EL (cell line): ENCODE measurements at regions not wholly inside any gene's neighbourhood (a gene's known extent, or its start where the extent isn't known, plus 50 kb on each side); places are given as distances from the start of the nearest gene placed in this dataset.
"Not testable (repeated sequence)": the region's sequence is repeated elsewhere in the genome, so short reads cannot be mapped to it uniquely, and the experiment has no call there.

ENCODE experiments used
- DNase-seq: peaks from one replicate; pipeline ENCODE4 v3.0.0-alpha.2; 2016

GRCh38 chr4:164536814-164537213 lies 217.1 kb upstream of the SMIM31 start:
- no peak for DNase-seq

DNA sequence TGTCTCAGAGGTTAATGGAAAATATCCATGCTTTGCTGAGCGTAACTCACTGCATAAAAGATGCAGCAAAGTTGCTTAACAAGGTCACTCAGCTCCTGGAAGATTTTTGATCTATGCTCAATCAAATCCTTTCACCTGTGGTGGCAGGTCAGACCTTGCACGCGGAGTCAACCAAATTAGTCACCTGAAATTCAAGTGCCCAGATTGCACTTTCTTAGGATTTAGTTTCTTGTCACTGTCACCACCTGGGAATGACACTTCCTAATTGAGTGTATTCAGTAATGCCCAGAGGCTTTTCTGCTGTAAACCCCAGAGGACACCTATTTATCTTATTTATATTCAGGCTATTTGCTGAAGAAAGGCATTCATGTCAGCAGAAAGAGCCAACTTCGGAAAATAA lies 215.8 kb upstream of the SMIM31 start:
- no peak for DNase-seq

- DNase-seq: no peak
Measured at GRCh38 chr4:164540987-164541386, 212.9 kb upstream of the SMIM31 start.

DNA sequence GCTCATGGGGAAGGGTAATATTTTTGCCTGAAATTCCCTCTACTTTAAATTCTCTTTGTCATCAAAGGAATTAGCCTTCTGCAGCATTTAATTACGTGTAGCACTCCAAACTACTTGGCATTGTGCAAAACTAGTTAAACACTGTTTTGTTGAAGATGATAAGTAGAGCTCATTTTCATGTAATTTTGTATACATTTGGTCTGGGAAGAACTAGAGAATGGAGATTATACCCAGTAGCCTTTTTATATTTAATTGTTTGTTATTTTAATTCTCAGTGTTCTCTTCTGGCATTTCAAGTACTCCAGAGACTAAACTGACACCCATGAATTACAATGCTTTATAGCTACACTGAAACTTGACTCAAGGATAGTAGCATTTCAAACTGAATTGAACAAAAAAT lies 211.5 kb upstream of the SMIM31 start:
- no peak for DNase-seq

DNA sequence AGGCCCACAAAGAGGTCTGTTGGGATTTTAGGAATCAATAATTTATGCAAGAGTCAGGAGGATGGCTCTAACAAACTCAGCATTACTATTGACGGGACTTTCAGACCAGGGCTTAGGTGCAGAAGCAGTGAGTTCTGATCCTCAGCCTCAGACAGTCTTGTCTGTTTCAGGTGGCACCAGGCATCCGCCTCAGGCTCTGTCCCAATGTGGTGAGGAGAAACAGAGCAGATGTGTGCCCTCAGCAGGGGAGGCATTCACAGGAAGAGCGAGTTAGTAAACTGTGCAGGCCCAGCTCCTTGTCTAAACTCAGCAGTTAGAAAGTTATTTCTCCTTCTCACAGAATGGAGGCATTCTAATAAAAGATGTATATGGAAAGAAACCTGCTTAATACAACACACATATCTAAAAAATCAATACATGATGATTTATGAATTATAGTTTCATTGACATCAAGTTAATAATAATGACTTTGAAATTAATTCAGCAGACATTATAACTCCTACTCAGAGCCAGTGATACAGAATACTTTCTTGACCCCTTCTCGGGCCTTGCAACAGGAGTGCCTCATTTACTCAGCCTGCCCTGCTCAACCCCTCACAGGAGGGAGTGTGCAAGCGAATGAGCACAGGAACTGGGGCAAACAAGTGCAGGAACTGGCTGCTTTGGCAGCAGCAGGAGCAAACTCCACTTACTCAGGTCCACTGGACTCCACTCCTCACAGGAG lies 202.8 kb upstream of the SMIM31 start:
- no peak for DNase-seq

- no peak for DNase-seq
Measured at GRCh38 chr4:164551713-164552040, 202.3 kb upstream of the SMIM31 start.

DNA sequence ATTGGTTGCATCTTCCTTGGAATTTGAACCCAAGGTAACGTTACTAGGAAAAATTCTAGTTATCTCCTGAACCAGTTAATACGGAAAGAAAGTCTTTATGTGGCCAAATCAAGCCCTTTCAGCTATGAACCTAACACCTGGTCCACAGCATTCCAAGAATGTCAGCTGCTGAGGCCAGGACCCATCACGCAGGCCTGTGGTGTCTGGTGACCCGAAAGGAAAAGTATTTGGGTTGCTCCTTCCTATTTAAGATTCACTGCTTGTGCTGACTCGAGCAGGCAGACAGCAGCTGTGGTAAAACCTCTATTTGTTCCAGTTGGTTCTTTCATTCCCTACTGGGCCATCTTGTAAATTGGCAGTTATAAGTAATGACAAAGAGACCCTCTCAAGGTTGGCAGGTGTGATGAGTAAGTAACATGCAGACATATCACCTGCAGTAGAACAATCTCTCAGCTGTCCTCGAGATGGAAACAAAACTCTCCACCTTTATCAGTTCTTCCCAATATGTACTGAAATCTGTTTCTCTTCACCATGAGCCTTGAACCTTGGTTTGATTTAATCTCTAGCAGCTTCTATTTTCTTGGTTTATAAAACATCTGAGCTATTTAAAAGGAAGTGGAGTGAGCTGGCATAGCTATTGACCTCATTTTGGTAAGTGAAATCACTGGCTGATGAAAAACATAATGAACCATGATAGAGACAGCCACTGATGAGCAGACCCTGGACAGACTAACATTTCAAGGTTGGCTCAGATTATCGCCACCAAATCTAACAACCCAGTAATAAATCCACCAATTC lies 182.1 kb upstream of the SMIM31 start:
- DNase-seq: no peak

- DNase-seq: no peak
Measured at GRCh38 chr4:164572877-164573279, 181.1 kb upstream of the SMIM31 start.

GRCh38 chr4:164575861-164576260 lies 178.1 kb upstream of the SMIM31 start:
- DNase-seq: no peak

- no peak for DNase-seq
Measured at GRCh38 chr4:164579270-164579942, 174.5 kb upstream of the SMIM31 start.

GRCh38 chr4:164591666-164592065 lies 162.3 kb upstream of the SMIM31 start:
- DNase-seq: no peak

GRCh38 chr4:164595751-164596150 lies 158.2 kb upstream of the SMIM31 start:
- DNase-seq: no peak

DNA sequence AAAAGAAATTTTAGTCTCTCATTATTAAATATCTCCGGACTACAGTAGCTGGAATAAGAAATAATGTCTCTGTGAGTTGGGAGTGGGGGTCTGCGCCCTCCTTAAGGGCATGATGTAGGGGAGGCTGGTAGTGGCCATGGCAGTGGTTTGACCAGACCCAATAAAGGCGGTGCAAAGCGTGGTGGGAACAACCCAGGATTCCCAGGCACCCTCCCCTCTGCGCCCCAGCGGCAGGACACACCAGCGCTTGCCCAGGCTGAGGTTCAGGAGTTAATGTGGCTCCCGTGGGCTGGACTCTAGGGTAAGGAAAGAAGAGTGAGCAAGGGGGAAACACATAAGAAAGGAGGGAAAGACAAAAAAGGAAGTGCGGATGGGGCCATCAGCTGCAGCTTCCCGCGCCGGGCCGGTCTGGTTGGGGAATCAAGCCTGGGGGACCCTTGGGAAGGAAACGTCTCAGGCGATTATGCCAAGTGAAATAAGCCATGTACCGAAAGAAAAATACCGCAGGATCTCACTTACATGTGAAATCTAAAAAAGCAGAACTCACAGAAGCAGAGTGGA lies 157.5 kb upstream of the SMIM31 start:
- no peak for DNase-seq

GRCh38 chr4:164596927-164597326 lies 157.0 kb upstream of the SMIM31 start:
- no peak for DNase-seq

DNA sequence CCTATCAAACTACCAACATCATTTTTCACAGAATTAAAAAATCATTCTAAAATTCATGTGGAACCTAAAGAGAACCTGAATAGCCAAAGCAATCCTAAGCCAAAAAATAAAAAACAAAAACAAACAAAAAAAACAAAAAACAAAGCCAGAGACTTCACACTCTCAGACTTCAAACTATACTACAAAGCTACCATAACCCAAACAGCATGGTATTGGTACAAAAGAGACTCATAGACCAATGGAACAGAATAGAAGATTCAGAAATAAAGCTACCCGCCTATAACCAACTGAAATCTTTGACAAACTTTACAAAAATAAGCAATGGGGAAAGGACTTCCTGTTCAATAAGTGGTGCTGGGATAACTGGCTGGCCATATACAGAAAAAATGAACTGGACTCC lies 152.3 kb upstream of the SMIM31 start:
- no peak for DNase-seq

DNA sequence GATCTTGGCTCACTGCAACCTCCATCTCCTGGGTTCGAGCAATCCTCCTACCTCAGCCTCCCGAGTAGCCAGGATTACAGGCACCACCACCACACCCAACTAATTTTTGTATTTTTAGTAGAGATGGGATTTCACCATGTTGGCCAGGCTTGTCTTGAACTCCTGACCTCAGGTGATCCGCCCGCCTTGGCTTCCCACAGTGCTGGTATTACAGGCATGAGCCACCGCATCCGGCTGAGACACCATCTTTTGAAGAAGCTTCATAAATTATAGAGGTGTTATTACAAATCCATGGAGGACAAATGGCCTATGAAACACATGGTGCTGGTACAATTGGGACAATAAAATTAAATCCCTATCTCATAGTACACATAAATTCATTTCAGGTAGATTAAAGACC lies 148.1 kb upstream of the SMIM31 start:
- DNase-seq: not testable (repeated sequence)

DNA sequence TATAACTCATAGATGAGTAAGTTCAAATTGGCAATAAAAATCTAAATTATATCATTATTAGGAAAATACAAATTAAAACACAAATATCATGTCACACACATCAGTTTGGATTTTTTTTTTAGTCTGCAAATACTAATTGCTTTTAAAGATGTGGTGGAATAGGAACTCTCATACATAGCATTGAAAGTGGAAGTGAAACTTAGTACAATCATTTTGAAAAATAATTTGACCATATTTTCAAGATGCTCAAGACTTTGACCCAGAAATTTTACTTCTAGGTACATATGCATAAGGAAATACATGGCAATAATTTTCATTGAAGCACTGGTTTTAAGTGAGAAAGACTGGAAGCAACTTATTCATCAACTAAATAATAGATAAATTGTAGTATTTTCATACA lies 147.5 kb upstream of the SMIM31 start:
- DNase-seq: no peak

- no peak for DNase-seq
Measured at GRCh38 chr4:164613256-164613655, 140.7 kb upstream of the SMIM31 start.

DNA sequence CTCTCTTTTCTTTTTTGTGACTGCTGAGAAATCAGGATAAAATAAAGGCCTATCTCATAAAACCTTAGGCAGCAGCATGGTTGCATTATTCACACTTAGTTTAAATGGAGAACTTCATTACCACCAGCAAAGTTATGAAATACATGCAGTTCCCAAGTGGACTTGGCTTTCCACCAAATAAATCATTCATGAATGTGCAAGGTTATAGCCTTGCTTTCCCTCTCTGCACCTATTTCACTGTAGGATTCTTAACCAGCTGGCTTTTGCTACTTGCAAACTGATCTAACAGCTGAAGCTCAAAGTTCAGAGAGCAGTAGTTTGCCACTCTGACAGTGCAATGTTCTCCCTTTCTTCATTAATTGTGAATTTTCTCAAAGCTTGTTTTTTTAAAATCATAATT lies 140.1 kb upstream of the SMIM31 start:
- no peak for DNase-seq

DNA sequence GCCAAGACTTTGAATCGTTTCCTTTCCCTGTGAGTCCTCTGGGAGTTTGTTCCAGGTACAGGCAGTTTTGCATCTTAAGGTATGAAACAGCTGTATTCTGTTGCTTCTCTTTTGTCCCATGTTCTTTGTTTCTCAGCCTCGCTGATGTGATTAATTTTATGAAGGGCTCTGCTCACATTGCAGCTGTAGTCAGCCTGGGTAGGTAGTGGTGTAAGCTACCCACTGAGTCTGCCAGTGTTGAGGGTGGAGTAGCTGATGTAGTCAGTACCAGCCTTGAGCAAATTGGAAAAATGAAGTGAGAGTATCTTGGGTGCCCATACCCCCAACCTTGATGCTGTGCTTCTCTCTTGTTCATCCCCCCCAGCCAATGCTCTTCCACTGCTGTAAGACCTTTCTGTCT lies 139.6 kb upstream of the SMIM31 start:
- no peak for DNase-seq

DNA sequence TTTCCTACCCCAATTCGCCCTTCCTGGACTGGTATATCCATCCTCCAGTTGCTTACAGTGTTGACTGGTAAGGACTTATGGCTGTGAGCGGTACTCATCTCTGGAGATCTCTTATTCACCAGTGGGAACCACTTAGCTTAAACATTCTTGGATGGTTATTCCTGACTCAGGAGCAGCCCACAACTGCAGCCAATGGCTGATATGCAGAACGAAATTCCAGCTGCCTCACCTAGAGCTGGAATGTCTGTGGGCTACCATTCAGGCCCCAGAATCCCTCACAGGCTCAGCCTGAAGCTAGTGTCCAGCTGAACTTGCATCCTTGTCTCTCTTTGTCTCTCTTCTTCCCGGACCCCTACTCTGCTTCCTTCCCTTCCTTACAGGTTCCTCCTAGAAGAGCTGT lies 138.9 kb upstream of the SMIM31 start:
- no peak for DNase-seq

DNA sequence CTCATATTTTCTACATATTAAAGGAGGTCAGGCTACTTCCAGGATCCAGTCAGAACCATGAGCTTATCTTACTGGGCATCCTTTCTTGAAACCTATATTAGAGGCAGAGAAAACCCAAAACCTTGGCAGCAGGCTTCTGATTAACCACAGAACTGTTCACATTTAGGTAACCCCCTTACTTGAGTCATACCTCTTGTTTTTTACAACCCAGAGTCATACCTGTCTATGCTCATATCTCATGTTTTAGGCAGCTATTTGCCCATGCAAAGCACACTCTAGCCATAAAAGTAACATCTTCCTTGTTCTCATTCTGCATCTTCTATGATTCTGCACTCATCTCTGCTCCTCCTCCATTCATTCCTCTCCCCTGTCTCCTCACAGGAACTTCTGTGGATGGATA lies 138.0 kb upstream of the SMIM31 start:
- no peak for DNase-seq

GRCh38 chr4:164616961-164617360 lies 137.0 kb upstream of the SMIM31 start:
- DNase-seq: no peak

DNA sequence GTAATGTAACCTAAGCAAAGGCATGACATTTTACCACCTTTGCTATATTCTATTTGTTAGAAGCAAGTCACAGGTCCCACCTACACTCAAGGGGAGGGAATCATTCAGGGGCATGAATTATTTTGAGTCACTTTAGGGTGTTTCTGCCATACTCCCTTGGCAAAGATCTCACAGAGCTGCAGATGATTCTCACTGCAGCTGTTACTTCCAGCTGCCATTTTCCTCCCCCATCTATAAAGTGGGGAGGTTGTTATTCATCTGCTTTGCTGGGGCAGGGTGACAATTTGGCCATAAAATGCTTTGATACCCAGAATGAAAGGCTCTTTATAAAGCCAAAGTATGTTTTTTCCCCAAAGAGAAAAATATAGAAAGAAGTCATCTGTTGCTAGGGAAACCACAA lies 136.5 kb upstream of the SMIM31 start:
- DNase-seq: no peak
